Erythroblast (primary cell): ENCODE measurements at regions not wholly inside any gene's neighbourhood (a gene's known extent, or its start where the extent isn't known, plus 50 kb on each side); places are given as distances from the start of the nearest gene placed in this dataset.

Experiments
- GATA1 ChIP-seq: IDR thresholded peaks from 2 replicates; pipeline ENCODE4 v1.6.1; 2011; ENCODE audit warnings: low read depth, mild to moderate bottlenecking, control low read depth, low read length, moderate library complexity
- POLR2A ChIP-seq: IDR thresholded peaks from 2 replicates; pipeline ENCODE4 v1.6.1; 2011; ENCODE audit warnings: mild to moderate bottlenecking, low read length

GRCh38 chr1:83527987-83528386 is 470.9 kb downstream of the TTLL7 start:
- TF ChIP-seq POLR2A (no peak), GATA1 (no peak)
